ENCODE measurements at regions not wholly inside any gene's neighbourhood (a gene's known extent, or its start where the extent isn't known, plus 50 kb on each side); places are given as distances from the start of the nearest gene placed in this dataset.

DNA sequence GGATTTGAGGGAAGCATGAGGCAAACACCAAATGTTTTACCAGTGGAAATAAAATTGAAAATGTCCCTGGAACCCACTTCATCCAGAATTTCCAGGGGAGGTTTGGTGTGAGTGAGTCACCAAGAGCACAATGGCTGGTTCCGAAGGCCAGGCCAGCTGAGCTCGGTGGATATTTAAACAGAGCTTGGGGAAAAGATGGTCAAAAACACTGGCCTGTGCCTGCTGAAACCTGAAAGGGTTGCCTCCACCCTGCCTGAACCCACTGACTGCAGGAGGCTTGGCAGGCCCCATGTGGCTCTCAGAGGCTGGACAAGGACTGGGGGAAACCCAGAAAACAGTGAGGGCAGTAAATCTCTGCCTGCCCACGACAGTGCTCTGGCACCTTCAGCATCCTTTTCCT, 93.9 kb downstream of the TTC32 start:
- no peak for DNase-seq

- DNase-seq, result no peak
Observed at GRCh38 chr2:19807346-19807745, 94.4 kb downstream of the TTC32 start.

- no peak for DNase-seq
Observed at GRCh38 chr2:19806591-19806990, 95.2 kb downstream of the TTC32 start.

- no peak for DNase-seq
Observed at GRCh38 chr2:19806131-19806530, 95.7 kb downstream of the TTC32 start.

DNA sequence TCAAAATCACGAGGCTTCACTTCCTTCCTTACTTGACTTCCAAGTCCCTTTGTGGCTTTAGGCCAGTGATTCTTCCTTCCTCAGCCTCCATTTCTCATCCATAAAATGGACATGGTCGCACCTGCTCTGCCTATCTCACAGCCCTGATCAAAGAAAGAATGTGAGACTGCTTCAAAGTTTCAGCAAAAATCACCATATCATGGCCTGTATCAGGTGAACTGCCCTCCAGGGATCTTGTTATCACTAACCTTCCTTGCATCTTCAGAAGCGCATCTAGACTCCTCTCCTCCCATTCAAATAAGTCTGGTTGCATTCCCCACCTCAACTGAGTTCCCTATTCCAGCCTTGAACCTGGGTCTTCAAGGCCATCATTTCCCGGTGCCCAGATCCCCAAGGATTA, 96.5 kb downstream of the TTC32 start:
- DNase-seq, result no peak

DNA sequence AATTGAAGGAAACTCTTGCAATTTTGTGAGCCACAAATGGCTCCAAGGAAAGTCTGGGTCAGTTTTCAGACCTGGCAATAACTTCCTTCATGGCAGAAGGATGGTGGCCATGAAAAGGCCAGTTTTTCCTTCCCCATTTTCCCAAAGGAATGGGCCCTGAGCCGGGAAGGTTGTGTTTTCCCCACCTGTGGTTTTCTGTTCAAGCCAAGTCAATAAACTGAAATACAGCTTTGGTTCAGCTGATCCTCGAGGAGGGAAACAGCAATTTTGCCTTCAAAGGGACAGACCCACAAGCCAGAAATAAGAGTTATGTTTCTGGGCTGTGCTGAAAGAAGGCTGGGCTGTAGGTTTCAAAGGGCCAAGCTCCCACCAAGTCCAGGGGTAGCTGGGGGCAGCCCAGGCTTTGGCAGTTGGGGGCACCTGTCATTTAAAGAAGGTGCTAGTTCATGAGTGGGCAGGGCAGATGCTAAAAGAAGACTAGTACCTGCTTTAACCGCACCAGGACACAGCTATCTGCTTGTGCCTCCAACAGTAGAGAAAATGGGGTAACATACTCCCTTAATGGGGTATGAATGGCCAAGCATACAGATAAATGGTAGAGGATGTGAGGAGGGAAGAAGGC, 97.0 kb downstream of the TTC32 start:
- DNase-seq, result no peak

DNA sequence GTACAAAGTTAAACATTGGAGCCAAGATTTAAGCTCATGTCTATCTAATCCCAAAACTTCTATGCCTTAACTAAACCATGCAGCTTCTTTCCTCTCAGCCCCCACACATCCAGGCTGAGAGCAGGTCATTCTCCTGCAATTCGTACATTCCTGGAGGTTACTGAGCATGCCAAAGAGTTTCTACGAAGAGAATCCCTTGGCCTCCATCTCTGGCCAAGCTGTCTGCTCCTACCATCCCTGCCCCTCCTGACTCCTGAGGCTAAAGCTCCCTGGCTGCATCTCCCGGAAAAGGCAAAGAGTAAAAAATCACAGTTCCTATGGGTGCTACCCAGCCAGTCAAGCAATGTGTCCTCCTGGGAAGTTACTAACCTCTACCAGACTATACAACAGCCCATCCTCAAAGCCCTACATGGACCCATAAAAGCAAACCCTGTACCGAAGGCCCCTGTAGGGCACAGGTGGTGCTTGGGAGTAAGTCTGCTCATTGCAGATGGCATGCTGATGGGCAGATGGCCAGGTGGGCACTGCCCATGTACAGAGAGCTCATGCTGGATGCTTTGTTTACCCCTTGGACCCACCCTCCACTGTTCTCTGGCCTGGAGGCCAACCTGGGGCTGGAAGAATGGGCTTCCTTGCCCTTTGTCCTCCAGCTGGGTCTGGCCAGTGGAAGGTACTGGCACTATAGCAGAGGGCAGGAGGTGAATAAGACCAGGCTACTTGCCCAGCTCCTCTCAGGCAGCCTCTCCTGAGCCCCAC, 99.5 kb downstream of the TTC32 start:
- DNase-seq, result no peak

DNA sequence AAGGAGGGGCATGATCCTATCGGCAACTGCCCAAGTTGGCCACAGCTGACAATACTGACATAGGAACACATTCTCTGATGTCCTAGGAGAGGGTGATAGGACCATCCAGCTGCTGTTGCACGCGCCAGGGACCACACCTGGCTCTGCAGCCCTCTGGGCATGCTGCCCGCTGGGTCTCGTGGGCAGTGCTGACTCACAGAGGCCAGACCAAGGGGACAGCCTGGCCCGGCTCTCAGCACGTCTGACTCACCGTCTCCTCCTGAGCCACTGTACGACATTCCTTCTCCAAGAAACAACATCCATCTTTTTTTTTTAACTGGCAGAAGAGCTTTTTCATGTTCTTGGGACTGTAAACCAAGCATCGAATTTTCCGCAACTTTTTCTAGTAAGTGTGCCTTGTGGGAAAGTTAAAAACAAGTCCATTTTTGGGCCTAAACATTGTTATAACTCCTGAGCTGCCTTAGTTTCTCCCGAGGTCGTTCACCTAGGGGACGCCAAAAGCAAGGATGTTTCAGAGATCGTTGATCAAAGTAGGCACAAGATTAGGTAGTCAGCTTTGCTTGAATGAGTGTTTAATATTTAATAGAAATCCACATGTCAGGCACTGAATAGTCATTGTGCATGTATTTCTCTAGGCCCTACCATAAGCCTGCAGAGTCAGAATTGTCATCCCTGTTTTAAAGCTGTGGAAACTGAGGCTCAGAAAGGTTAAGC, 100.3 kb downstream of the TTC32 start:
- DNase-seq, result no peak

- no peak for DNase-seq
Observed at GRCh38 chr2:19800796-19801195, 101.0 kb downstream of the TTC32 start.

DNA sequence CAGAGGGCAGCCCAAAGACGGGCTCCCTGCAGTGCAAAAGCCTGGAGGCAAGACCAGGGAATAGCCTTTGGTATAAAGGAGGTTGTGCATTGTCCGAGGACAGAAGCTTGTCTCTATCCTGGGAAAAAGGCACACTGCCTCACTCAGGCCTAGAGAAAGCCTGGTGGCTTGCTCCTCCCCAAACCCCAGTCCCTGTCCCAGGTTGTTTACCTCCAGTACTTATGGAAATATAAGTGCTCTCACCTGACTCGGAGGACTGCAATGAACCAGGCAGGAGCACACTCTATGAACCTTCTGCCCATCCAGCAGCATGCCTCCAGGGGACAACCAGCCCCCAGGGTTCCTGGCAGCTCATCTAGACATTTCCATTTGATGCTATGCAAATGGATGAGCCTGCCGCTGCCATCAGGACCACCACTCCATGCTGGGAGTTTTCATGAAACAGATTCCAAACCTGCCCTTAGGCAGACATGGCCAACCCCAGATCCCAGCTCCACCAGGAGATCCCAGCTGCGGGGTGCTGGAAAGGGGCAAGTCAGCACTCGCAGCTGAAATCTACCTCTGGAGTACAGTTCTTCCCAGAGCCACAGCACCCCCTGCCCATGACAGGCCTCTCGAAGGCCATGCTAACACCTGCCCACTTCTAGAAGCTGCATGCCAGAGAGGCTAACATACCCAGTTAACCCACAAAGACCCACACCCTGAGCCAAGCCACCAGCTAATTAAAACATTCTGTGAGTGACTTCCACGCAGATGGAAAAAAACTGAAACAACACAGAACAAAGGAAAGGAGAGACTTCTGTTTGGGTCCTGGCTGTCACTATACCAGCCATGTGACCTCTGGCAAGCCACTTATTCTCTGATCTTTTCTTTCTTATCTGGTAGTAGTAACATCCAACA, 101.7 kb downstream of the TTC32 start:
- peak; percentile 92 for DNase-seq

DNA sequence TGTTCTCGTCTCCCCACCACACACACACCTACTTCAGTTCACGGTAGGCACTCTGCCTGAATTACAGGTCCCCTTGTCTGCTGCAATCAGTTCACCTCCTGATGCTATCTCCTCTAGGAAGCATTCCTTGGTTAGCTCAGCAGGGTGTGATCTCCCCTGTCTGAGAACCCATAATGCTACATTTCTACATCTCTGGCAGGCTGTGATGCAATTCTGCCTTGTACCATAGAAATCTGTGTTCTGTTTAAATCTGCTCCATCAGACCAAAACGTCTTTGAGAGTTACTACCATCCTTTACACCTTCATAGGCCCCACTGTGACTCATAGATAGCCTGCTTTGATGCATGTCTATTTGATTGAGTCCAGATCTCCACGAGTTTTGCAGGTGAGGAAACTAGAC, 103.9 kb downstream of the TTC32 start:
- DNase-seq, result no peak

DNA sequence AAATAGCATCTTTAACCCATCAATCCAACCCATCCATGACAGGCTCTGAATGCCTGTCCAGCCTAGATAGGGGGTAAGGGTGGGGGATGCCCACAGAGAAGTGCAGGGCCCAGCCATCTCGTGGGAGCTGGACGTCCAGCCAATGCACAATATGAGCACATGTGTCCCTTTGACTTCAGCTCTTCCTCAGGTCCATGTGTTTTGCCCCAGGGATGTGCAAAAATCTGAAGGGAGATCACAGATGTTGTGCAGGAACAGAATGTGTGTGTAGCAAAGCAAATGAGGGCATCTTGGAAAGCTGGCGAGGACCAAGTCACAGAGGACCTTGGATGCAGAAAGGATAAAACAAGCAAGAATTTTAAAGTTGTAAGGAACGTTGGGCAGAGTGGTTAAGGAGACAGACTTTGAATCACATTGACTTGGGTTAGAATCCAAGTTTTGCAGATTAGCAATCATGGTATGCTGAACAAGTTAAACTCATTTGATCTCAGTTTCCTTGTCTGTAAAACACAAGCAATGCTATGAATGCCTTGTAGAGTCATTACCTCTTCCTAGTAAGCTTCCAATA, 104.5 kb downstream of the TTC32 start:
- DNase-seq, result no peak

DNA sequence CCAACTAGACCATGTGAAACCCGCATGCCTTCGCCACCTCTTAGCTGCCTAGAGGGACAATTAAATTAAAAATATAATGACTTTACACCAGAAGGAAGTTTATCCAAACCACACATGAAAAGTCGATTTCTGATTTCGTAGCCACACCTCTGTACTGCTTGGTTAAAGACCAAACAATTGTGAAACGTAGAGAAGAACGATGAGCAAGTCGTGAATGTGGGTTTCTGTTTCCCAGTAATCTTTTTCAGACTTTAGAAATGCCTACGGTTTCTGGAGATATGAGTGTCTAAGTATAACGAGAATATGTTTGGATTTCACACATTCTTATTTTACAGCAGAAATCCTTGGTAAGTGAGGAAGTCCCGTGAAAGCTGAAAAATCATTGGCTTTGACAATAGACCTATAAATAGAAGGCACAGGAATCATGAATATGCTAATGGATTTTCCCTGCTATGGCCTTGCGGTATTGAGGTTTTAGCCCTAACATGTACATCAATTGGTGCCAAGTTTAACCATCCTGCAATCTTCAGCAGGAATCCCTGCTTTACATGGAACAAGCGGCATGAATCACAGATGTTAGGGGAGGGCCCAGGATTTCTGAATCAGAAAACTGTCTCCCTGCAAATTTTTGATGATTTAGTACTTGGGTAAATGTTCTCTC, 105.6 kb downstream of the TTC32 start:
- DNase-seq, result no peak

- DNase-seq, result no peak
Observed at GRCh38 chr2:19793132-19793750, 108.5 kb downstream of the TTC32 start.

GRCh38 chr2:19790291-19790690, 111.5 kb downstream of the TTC32 start:
- DNase-seq, result no peak

DNA sequence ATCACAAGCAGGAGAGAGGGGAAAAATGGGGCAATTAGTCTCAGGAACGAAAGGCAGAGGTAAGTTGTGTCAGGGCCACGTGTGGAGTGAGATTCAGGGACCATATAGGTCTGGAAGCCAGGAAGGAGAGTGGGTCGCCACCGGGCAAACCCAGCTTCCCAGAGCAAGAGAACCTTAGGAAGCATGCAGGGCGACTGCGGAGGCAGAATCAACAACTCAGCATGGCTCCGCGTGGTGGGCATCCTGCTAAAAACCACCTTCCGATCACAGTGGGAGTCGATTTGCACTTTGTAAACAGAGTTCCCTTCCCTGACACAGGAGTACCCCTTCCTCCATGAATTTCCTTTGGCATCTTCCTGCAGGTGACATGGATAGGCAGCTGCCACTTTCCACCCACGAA, 114.6 kb downstream of the TTC32 start:
- no peak for DNase-seq

DNA sequence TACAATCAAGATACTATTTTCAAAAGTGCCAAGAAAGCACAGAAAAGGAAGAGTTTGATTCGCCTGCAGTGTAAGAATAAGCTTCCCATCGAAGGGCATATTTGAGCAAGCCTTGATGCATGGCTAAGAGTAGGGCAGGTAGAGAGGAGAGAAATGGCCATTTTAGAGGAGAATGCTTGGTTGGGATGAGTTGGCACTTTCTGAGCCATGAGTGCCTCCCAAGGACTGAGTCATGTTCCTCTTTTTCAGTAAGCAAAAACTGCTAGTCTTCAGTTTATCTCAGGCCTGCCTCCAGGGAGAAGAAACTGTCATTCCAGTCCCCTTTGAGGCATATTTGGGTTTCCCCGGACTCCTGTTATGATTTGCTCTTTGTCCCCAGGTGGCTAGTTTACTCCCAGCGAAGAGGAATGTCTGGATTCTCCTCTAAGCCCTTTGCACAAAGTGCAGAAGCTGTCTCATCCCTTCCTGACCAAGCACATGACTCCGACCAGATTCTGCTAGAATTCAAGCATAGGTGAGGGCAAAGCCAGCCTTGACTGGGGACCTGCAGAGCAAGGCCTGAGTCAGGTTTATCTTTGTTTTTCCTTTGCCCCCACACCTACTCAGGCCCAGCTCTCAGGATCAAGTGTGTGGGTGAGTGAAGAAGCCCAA, 115.2 kb downstream of the TTC32 start:
- no peak for DNase-seq

DNA sequence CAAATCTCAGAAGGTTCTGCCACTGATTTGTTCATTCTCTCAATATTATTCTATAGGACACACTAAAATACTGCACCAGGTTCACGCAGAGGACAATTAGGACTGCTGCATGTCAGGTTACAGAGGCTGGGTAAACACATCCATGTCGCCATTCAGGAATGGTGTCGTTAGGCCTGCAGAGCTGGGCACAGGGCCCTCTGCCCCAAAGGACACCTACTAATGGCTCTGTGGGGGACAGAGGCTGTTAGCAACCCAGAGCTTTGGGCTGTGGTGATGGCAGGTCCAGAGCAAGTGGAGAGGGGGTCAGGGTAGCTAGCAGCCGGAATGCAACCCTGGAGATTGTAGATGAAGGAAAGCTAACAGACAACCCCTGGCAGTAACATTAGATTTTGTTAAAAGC, 115.9 kb downstream of the TTC32 start:
- no peak for DNase-seq

DNA sequence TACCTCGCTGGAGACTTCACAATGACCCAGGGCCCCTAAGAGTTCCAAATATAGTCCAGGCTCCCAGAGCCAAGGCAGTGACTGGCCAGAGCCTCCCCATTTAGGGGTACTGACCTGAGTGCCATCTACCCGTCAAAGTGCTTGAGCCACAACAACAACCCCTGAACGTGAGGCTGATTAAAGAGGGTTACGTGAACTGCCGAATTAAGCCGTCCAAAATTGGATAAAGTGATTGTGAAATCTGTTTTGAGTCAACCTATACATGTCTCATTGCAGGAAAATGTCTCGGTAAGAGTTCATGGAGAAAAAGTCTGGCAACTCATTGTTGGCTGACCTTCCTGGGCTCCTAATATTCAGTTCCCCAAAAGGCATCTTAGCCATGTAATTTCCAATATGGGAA, 116.3 kb downstream of the TTC32 start:
- no peak for DNase-seq

DNA sequence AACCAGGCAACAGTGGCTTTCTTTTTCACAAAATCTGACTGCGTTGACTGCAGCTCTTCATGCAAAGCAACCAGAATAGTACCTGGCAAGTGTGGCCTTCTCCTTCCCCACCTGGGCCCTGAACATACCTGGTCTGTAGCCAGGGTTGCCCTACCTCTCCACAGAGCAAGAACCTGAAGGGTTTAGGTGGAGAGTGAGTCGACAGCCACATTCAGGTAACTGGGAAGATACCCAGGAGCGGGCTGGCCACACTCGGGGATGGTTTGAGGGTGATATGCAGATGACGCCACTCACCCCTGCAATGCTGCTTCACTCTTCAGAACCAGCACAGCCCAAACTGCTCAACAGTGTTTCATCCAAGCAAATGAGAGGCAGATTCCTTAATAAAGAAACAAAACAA, 117.3 kb downstream of the TTC32 start:
- no peak for DNase-seq

GRCh38 chr2:19783935-19784334, 117.8 kb downstream of the TTC32 start:
- no peak for DNase-seq
